ENCODE measurements at regions not wholly inside any gene's neighbourhood (a gene's known extent, or its start where the extent isn't known, plus 50 kb on each side); places are given as distances from the start of the nearest gene placed in this dataset.

- Histone ChIP-seq H3K27ac (no peak overlapping the region), H3K9me3 (no peaks in the 10 kb centered on the region), H3K27me3 (replicated peaks in 1 of 7) (no peaks in the 10 kb centered on the region), H3K4me3 (no peak overlapping the region), H3K4me1 (no peaks in the 10 kb centered on the region), H3K36me3 (no peaks in the 10 kb centered on the region)
- no peak for DNase-seq
- intact Hi-C loops (cut with DNase I; ENCODE audit: low total_unique reads), result no loop called here
- TF ChIP-seq POLR2A (IDR thresholded peaks at IDR 0.05) (no peak), CTCF (IDR thresholded peaks at IDR 0.05 in 8 of 11, conservative IDR thresholded peaks at IDR 0.05 in 3 of 11) (no peak), POLR2AphosphoS5 (IDR thresholded peaks at IDR 0.05) (no peak)
Observed at GRCh38 chr1:218827486-218827885, 346.2 kb upstream of the LYPLAL1 start.

GRCh38 chr1:218828125-218828650, 345.5 kb upstream of the LYPLAL1 start:
- no peaks in the 10 kb centered on the region for H3K9me3 ChIP-seq
- intact Hi-C loops (cut with DNase I; ENCODE audit: low total_unique reads), result no loop called here
- no peak for DNase-seq
- H3K4me1 ChIP-seq, result no peaks in the 10 kb centered on the region
- H3K36me3 ChIP-seq, result no peaks in the 10 kb centered on the region
- no peak overlapping the region for H3K27ac ChIP-seq
- H3K27me3 ChIP-seq (replicated peaks in 1 of 7), result no peaks in the 10 kb centered on the region
- 66 to 89% (median 84%) methylated on average over 3 of the region's 3 CpGs for WGBS, 5 donors
- TF ChIP-seq POLR2A (IDR thresholded peaks at IDR 0.05), result no peak
- TF ChIP-seq CTCF (IDR thresholded peaks at IDR 0.05 in 8 of 11, conservative IDR thresholded peaks at IDR 0.05 in 3 of 11), result no peak
- TF ChIP-seq POLR2AphosphoS5 (IDR thresholded peaks at IDR 0.05), result no peak
- H3K4me3 ChIP-seq, result no peak overlapping the region

- H3K4me3 ChIP-seq, result no peak overlapping the region
- H3K27me3 ChIP-seq (replicated peaks in 1 of 7), result no peaks in the 10 kb centered on the region
- intact Hi-C loops (cut with DNase I; ENCODE audit: low total_unique reads), result no loop called here
- H3K9me3 ChIP-seq, result no peaks in the 10 kb centered on the region
- H3K27ac ChIP-seq, result no peak overlapping the region
- no peak for DNase-seq
- no peaks in the 10 kb centered on the region for H3K36me3 ChIP-seq
- TF ChIP-seq POLR2AphosphoS5 (IDR thresholded peaks at IDR 0.05) (no peak), POLR2A (IDR thresholded peaks at IDR 0.05) (no peak), CTCF (IDR thresholded peaks at IDR 0.05 in 8 of 11, conservative IDR thresholded peaks at IDR 0.05 in 3 of 11) (no peak)
- H3K4me1 ChIP-seq, result no peaks in the 10 kb centered on the region
- WGBS, 5 donors, result 69 to 84% (median 80%) methylated on average over 3 of the region's 3 CpGs
Observed at GRCh38 chr1:218829097-218829496, 344.6 kb upstream of the LYPLAL1 start.

GRCh38 chr1:218835609-218836008, 338.1 kb upstream of the LYPLAL1 start:
- Histone ChIP-seq H3K9me3 (no peaks in the 10 kb centered on the region), H3K36me3 (no peaks in the 10 kb centered on the region), H3K4me1 (no peaks in the 10 kb centered on the region), H3K27ac (no peak overlapping the region), H3K4me3 (no peak overlapping the region), H3K27me3 (replicated peaks in 1 of 7) (no peaks in the 10 kb centered on the region)
- TF ChIP-seq POLR2AphosphoS5 (IDR thresholded peaks at IDR 0.05), result no peak
- no peak for TF ChIP-seq CTCF (IDR thresholded peaks at IDR 0.05 in 8 of 11, conservative IDR thresholded peaks at IDR 0.05 in 3 of 11)
- TF ChIP-seq POLR2A (IDR thresholded peaks at IDR 0.05), result no peak
- DNase-seq, result no peak
- intact Hi-C loops (cut with DNase I; ENCODE audit: low total_unique reads), result no loop called here
- 83 to 95% (median 92%) methylated on average over 1 of the region's 1 CpG for WGBS, 5 donors
